T-helper 17 cell (primary cell): ENCODE measurements at regions not wholly inside any gene's neighbourhood (a gene's known extent, or its start where the extent isn't known, plus 50 kb on each side); places are given as distances from the start of the nearest gene placed in this dataset.

Experiments
- ATAC-seq: fragments of 150-1000 bp; cut with Tn5 transposase; 2 replicates; pipeline ENCODE4 v1.10.0; 2021; ENCODE audit warnings: mild to moderate bottlenecking, moderate library complexity
- DNase-seq, 3 donors: peaks; one replicate each; pipeline versions ENCODE4 v3.0.0 to v3.0.0-alpha.2; 2020 to 2021
- H3K9me3 ChIP-seq: one replicate; pipeline ENCODE4 v1.7.0; 2013; ENCODE audit warnings: low read length, mild to moderate bottlenecking; ENCODE audit not compliant: control insufficient read depth, poor library complexity, severe bottlenecking
- H3K27ac Mint-ChIP-seq: one replicate; pipeline ENCODE4 v1.8.0; 2022; ENCODE audit warnings: mild to moderate bottlenecking, moderate library complexity, mixed read lengths
- H3K27me3 Mint-ChIP-seq: one replicate; pipeline ENCODE4 v1.8.0; 2022; ENCODE audit warnings: mixed read lengths
- H3K36me3 Mint-ChIP-seq: one replicate; pipeline ENCODE4 v1.8.0; 2022; ENCODE audit warnings: low read depth, mixed read lengths
- H3K4me1 Mint-ChIP-seq: one replicate; pipeline ENCODE4 v1.8.0; 2022; ENCODE audit warnings: mild to moderate bottlenecking, mixed read lengths
- H3K4me3 Mint-ChIP-seq: one replicate; pipeline ENCODE4 v1.8.0; 2022; ENCODE audit warnings: mild to moderate bottlenecking, moderate library complexity, mixed read lengths

GRCh38 chr2:203789618-203790017, 78.0 kb upstream of the CTLA4 start:
- ATAC-seq: no peak
- DNase-seq: no peak
- Mint-ChIP-seq H3K27me3 (no peaks in the 10 kb centered on the region), H3K27ac (no peak overlapping the region), H3K36me3 (no peaks in the 10 kb centered on the region), H3K4me1 (peaks cover 3% of the 10 kb centered on the region), H3K4me3 (no peak overlapping the region)
- H3K9me3 ChIP-seq: no peaks in the 10 kb centered on the region

- no peak for DNase-seq
- Mint-ChIP-seq H3K27ac (no peak overlapping the region), H3K36me3 (peaks cover 2% of the 10 kb centered on the region)
Observed at GRCh38 chr2:203790134-203790852, 77.3 kb upstream of the CTLA4 start.

GRCh38 chr2:203796248-203797010, 71.1 kb upstream of the CTLA4 start:
- Mint-ChIP-seq H3K4me3 (no peak overlapping the region), H3K4me1 (peaks cover 13% of the 10 kb centered on the region), H3K27me3 (no peaks in the 10 kb centered on the region), H3K27ac (no peak overlapping the region), H3K36me3 (peaks cover 4% of the 10 kb centered on the region)
- ATAC-seq (no peak), DNase-seq (no peak)
- no peaks in the 10 kb centered on the region for H3K9me3 ChIP-seq

More at GRCh38 chr2:203790134-203790852, 77.3 kb upstream of the CTLA4 start:
- ATAC-seq: no peak
- Mint-ChIP-seq H3K27me3 (no peaks in the 10 kb centered on the region), H3K4me3 (no peak overlapping the region), H3K4me1 (peaks cover 5% of the 10 kb centered on the region)
- no peaks in the 10 kb centered on the region for H3K9me3 ChIP-seq

- no peaks in the 10 kb centered on the region for H3K27me3 Mint-ChIP-seq
- H3K4me1 Mint-ChIP-seq: peaks cover 13% of the 10 kb centered on the region
- no peak overlapping the region for H3K27ac Mint-ChIP-seq
- no peaks in the 10 kb centered on the region for H3K9me3 ChIP-seq
- H3K36me3 Mint-ChIP-seq: peaks cover 4% of the 10 kb centered on the region
- no peak overlapping the region for H3K4me3 Mint-ChIP-seq
- ATAC-seq (no peak), DNase-seq (no peak)
Observed at GRCh38 chr2:203797276-203797675, 70.3 kb upstream of the CTLA4 start.

- H3K36me3 Mint-ChIP-seq: peaks cover 4% of the 10 kb centered on the region
- DNase-seq (no peak), ATAC-seq (no peak)
- H3K4me1 Mint-ChIP-seq: peaks cover 16% of the 10 kb centered on the region
- no peak overlapping the region for H3K4me3 Mint-ChIP-seq
- no peaks in the 10 kb centered on the region for H3K9me3 ChIP-seq
- H3K27me3 Mint-ChIP-seq: no peaks in the 10 kb centered on the region
- H3K27ac Mint-ChIP-seq: no peak overlapping the region
Observed at GRCh38 chr2:203797712-203798111, 69.9 kb upstream of the CTLA4 start.

GRCh38 chr2:203798296-203799087, 69.1 kb upstream of the CTLA4 start:
- no peaks in the 10 kb centered on the region for H3K27me3 Mint-ChIP-seq
- peaks cover 4% of the 10 kb centered on the region for H3K36me3 Mint-ChIP-seq
- H3K27ac Mint-ChIP-seq: no peak overlapping the region

GRCh38 chr2:203799908-203800307, 67.7 kb upstream of the CTLA4 start:
- Mint-ChIP-seq H3K27me3 (no peaks in the 10 kb centered on the region), H3K27ac (no peak overlapping the region), H3K36me3 (peaks cover 2% of the 10 kb centered on the region), H3K4me3 (no peak overlapping the region), H3K4me1 (peaks cover 36% of the 10 kb centered on the region)
- ATAC-seq: no peak
- DNase-seq: no peak
- H3K9me3 ChIP-seq: no peaks in the 10 kb centered on the region

More at GRCh38 chr2:203798296-203799087, 69.1 kb upstream of the CTLA4 start:
- ATAC-seq (no peak), DNase-seq (no peak)
- H3K4me1 Mint-ChIP-seq: peaks cover 24% of the 10 kb centered on the region
- no peak overlapping the region for H3K4me3 Mint-ChIP-seq
- no peaks in the 10 kb centered on the region for H3K9me3 ChIP-seq

- H3K4me1 Mint-ChIP-seq: peaks cover 36% of the 10 kb centered on the region
- no peaks in the 10 kb centered on the region for H3K9me3 ChIP-seq
- no peaks in the 10 kb centered on the region for H3K27me3 Mint-ChIP-seq
- H3K36me3 Mint-ChIP-seq: peaks cover 2% of the 10 kb centered on the region
- DNase-seq (no peak), ATAC-seq (no peak)
- no peak overlapping the region for H3K27ac Mint-ChIP-seq
- no peak overlapping the region for H3K4me3 Mint-ChIP-seq
Observed at GRCh38 chr2:203800783-203801182, 66.8 kb upstream of the CTLA4 start.

GRCh38 chr2:203802342-203803052, 65.1 kb upstream of the CTLA4 start:
- no peaks in the 10 kb centered on the region for H3K27me3 Mint-ChIP-seq
- H3K4me3 Mint-ChIP-seq: peak overlapping the region; percentile 0
- DNase-seq (no peak), ATAC-seq (peak; percentile 36)
- peak overlapping the region; percentile 94 for H3K27ac Mint-ChIP-seq
- H3K4me1 Mint-ChIP-seq: peaks cover 36% of the 10 kb centered on the region
- H3K9me3 ChIP-seq: no peaks in the 10 kb centered on the region
- peaks cover 2% of the 10 kb centered on the region for H3K36me3 Mint-ChIP-seq

- Mint-ChIP-seq H3K27me3 (no peaks in the 10 kb centered on the region), H3K4me1 (peaks cover 40% of the 10 kb centered on the region), H3K4me3 (peak overlapping the region; percentile 0), H3K36me3 (peaks cover 2% of the 10 kb centered on the region), H3K27ac (peak overlapping the region; percentile 94)
- no peak for ATAC-seq
- no peaks in the 10 kb centered on the region for H3K9me3 ChIP-seq
- DNase-seq: no peak
Observed at GRCh38 chr2:203803053-203803429, 64.5 kb upstream of the CTLA4 start.

- no peaks in the 10 kb centered on the region for H3K9me3 ChIP-seq
- DNase-seq: no peak
- peak overlapping the region; percentile 73 for H3K4me3 Mint-ChIP-seq
- H3K4me1 Mint-ChIP-seq: peaks cover 32% of the 10 kb centered on the region
- ATAC-seq: peak; percentile 80
- H3K36me3 Mint-ChIP-seq: peaks cover 2% of the 10 kb centered on the region
- no peaks in the 10 kb centered on the region for H3K27me3 Mint-ChIP-seq
- peak overlapping the region; percentile 94 for H3K27ac Mint-ChIP-seq
Observed at GRCh38 chr2:203804070-203804469, 63.5 kb upstream of the CTLA4 start.

GRCh38 chr2:203804764-203805485, 62.6 kb upstream of the CTLA4 start:
- H3K4me3 Mint-ChIP-seq: peak overlapping the region; percentile 73
- peaks cover 2% of the 10 kb centered on the region for H3K36me3 Mint-ChIP-seq
- peaks cover 36% of the 10 kb centered on the region for H3K4me1 Mint-ChIP-seq
- no peak for ATAC-seq
- H3K27me3 Mint-ChIP-seq: no peaks in the 10 kb centered on the region
- H3K9me3 ChIP-seq: no peaks in the 10 kb centered on the region
- no peak for DNase-seq
- peak overlapping the region; percentile 94 for H3K27ac Mint-ChIP-seq
